ENCODE measurements at regions not wholly inside any gene's neighbourhood (a gene's known extent, or its start where the extent isn't known, plus 50 kb on each side); places are given as distances from the start of the nearest gene placed in this dataset.
"Not testable (repeated sequence)": the region's sequence is repeated elsewhere in the genome, so short reads cannot be mapped to it uniquely, and the experiment has no call there.

DNA sequence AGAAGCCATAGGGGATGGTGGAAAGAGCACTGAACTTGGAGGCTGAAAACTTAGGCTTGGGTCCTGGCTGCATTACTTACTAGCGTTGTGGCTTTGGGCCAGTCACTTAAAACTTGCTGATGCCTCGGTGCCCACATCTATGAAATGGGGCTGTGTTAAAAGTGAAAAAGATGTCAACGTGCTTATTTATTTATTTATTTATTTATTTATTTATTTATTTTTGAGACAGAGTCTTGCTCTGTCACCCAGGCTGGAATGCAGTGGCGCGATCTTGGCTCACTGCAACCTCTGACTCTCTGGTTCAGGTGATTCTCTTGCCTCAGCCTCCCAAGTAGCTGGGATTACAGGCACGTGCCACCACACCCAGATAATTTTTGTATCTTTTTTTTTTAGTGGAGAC is 94.3 kb downstream of the MRM1 start:
- DNase-seq (ENCODE audit: low read depth in 2 of 2) = not testable (repeated sequence)

DNA sequence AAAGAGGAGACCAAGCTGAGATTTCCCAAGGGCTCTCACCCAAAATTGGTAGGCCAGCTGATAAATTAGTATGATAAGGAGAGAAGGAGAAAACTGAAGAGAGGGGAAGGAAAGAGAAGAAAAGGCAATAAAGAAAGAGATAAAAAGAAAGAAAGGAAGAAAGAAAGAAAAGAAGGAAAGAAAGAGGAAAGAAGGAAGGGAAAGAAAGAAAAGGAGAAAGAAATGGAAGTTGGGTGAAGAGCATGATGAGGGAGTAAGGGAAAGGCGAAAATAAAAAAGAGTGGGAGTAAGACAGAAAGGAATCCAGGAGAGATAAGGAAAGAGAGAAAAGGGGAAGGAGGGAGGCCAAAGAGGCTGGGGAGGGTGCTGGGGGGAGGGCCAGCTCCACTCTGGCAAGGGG is 95.4 kb downstream of the MRM1 start:
- DNase-seq (ENCODE audit: low read depth in 2 of 2) = no peak

DNA sequence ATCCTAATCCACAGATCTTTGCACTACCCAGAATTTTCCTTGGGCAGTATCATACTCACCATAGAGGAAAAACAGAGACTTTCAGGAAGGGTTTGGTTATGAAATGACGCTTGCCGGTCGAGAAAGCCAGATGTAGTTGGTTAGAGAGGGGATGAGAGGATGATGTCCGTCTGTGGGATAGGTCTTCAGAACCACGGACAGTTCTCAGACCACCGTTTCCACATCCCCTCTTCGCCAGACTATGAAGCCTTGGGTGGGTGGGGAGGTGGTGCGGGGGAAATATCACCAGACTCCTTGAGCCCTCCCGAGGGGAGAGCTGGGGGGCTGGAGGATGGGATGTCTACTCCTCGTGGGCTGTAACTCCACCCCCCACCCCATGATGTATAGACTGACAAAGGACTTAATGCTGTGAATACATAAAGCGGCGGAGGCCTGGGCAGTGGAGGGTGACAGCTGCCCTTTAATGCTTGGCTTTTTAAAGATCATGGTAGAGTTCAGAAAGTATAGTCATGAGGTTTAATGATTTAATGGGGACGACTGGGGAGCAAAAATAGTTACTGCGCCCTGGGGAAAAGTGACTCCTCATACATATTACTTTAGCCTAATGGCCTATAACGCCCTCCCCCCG is 96.6 kb downstream of the MRM1 start:
- DNase-seq (ENCODE audit: low read depth in 2 of 2) = no peak

DNA sequence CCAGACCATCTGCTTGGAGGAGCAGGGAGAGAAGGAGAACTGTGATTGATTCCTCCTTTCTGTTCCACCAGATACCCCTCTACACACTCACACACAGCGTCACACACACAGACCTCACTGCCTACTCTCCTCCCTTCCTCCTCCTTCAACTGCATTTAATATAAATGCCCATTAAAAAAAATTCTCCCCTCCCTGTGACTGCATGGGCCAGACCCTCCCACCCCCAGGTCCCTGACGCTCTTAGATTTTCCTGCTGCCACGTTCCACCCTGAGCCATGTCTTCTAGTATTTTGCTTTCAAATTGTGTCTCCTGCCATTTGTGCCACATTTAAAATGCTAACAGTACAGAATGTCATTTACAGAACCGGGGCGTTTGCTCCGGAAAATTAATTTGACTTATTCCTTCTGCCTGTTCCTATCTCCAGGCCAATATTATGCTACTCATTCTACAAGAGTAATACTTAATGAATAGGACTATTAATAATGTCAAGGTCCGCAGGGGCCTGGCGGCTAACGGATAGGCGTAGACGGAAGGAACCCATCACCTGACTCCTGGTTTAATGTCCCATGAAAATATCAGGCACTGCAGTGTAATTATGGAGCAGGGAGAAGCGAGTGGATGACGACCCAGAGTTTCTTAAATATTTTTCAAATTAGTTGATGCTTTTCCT is 100.2 kb downstream of the MRM1 start:
- no peak for DNase-seq (ENCODE audit: low read depth in 2 of 2)

DNA sequence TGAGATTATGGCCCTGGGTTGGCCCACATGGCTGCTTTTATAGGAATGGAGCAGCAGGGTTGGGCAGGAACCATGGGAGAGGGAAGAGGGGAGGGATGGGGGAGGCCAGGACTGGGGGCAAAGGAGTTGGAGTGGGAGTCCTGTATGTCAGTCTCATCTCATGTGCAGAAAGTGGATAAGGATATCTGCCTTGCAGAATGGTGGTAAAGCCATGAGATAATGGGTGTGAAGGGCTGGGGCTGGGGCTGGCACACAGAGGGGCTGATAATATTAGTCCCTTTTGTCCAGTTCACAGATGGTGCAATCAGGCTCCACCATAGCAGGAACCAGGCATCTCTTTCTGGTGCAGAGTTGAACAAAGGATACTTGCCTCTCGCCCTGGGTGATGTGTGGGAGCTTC is 101.3 kb downstream of the MRM1 start:
- no peak for DNase-seq (ENCODE audit: low read depth in 2 of 2)

DNA sequence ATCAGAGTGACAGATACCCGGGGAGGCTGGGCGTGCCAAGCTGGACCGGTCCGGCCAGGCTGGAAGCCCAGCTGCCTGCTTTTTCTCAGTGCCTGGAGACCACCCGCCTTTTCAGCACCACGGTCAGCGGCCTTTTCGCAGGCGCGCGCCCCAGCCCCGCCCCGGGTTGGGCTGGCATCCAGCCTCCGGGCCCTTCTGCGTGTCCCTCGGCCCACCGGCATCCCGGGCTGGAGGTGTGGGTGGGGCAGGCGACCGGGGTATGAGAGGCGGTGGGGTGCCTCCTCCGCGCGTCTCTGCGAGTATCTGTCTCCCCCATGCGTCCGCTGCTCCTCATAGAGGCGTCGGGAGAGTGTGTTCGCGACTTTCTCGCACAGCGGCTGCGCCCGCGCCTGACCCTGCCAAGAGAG is 102.5 kb downstream of the MRM1 start:
- peak; percentile 18 to 51 for DNase-seq (ENCODE audit: low read depth in 2 of 2)

DNA sequence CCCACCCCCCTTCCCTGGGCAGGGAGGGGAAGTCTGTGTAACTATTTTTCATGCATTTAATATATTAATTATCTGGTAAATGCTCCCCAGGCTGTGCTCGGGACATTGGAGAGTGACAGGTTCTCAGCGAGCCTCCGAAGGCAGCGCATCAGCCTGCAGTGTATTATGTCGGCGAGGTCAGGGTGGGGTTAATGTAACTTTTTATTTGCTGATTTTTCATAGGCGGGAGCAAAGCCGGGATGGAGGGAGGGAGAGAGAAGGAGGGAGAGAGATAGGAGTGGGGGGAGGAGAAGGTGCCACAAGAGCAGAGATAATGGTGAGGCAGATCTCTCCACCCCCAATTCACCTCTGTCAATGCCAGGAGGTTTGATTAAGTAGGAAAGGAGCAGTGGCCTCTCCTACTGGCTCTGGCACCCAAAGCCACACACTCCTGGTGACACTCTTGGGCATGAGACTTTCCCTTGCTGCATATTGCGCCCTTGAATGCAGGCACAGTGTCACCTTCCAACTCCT is 104.0 kb downstream of the MRM1 start:
- no peak for DNase-seq (ENCODE audit: low read depth in 2 of 2)

DNA sequence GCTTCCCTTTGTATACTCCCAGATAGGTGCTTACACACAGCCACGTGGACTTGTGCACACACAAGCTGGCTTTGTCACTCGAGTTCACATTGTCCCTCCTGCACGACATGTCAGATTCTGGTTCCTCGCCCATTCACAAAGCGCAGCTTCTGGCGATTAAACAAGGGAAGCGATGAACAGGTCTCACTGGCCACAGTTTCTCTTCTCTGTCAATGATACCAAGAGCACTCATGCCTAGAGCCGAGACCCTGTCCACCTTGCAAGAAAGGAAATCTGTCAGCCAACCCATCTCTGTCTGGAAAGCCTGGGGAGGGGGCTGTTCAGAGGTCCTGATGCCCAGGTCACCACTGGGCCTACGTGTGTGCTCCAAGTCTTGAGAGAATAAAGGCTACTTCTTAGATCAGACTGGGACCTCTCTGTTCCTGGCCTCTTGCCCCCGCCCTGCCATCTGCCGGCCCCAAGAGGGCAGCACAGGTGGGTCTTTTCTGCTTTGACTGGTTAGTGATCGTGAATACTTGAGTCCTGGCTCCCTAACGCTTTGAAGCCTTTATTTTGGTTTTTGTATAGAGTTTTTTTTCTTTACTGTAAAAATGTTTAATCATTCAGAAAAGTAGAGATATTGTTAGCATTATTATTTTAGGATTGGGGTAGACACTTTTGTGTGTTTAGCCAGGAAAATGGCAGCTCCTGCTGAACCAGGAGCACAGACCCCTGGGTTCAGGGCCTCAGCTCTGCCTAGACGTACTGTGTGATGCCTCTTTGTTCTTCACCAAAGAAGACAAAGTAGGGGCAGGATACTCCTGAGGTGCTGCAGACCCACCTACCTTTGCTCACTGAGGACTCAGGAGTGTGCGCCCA is 104.7 kb downstream of the MRM1 start:
- peak; percentile 30 to 41 for DNase-seq (ENCODE audit: low read depth in 2 of 2)

DNA sequence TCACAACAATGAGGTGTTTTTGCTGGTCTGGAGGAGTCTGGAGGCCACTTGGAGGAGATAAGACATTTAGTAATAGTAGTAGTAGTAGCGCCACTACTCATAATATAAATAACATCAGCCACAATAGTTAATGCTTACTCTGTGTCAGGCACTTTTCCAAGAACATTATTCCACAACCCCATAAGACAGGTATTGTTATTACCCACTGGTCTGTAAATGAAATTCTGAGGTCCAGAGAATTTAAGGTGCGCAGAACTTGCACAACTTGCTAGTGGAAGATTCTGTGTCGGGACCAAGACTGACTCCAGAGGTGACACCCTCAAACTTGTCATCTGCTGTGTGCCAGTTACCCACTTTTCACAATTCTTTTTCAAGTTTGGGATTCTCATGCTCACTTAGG is 106.5 kb downstream of the MRM1 start:
- DNase-seq (ENCODE audit: low read depth in 2 of 2) = no peak

DNA sequence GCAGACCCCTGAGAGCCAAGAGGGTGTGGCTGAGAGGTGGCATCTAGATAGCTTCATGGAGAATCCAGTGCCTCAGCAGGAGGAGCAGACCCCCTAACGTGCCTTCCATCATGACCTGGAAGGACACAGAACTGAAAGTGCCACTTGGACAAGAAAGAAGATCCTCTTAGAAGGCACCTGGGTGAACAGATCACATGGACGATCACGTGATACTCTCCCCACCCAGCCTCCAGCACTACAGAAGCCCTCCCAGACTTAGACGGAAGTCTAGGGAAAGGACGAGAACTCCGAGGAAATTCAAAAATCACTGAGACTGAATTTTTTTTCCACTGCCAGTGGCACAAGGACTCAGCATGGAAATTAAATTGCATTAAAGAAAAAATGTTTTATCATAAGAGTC is 113.4 kb downstream of the MRM1 start:
- no peak for DNase-seq (ENCODE audit: low read depth in 2 of 2)

DNA sequence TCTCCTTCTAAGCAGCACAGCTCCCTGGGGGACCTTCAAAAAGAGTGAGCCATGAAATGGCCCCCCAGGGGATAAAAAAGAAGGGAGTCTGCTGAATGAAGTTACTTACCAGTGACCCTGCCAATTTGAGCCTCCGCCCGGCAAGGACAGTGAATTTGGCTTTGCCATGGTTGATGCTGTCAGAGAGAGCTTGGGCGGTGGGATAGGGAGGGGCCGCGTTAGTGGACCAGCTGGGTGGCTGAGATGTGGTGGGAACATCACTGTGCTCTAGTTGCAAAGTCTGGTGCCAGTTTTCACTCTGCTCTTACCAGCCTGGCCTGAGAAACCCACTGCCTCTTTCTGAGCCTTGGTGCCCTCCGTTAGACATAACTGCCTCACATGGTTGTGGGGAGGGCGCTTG is 114.6 kb downstream of the MRM1 start:
- no peak for DNase-seq (ENCODE audit: low read depth in 2 of 2)

DNA sequence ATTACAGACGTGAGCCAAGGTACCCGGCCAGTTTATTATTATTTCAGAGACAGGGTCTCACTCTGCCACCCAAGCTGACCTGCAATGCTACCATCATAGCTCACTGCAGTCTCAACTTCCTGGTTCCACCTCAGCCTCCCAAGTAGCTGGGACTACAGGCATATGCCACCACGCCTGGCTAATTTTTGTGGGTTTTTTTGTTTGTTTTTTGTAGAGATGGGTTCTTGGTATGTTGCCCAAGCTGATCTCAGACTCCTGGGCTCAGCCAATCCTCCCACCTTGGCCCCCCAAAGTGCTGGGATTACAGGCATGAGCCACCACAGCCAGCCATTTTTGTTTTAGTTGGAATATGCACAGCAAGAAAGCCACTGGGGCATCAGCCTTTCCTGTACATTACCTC is 115.7 kb downstream of the MRM1 start:
- no peak for DNase-seq (ENCODE audit: low read depth in 2 of 2)

DNA sequence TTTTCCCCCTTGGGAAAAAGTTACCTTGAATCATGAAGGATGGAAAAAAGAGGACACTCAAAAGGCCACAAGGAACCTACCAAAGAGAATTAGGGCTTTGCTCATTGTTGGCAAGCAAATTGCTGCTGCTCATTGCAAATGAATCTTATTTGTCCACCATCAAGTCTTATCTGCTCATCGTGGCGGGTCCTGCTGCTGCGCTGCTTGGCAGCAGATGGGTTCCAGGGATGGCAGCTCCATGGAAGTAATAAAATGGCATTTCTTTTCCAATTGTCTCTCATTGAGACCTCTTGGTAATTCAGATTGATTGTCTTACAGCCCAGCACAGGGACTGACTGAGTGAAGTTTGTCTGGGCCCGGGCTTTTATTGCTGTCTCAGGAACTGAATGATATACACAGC is 118.7 kb downstream of the MRM1 start:
- DNase-seq (ENCODE audit: low read depth in 2 of 2) = no peak

DNA sequence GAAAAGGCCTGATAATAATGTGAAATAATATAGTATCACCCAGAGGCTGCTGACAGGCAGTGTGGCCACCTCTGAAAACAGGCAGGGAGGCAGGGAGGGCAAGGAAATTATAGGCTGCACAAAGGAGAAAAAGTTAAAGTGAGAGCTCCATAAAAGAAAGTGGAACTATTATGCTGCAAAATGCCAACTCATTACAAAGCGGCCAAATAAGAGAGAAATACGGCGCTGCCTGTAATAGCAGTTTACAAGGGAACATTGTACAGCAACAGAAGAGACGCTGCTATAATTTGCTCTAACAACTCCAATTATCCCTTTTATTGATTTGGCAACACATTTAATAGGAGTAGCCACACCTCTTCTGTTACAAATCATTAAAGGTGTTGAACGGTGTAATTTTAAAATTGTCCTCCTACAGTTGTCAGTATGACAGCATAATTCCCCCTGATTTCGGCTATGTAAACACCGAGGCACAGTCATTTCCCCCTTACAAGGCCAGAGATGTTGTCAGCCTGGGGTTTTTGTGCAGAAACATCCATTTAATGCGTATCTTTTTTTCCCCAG is 120.3 kb downstream of the MRM1 start:
- DNase-seq (ENCODE audit: low read depth in 2 of 2) = no peak

DNA sequence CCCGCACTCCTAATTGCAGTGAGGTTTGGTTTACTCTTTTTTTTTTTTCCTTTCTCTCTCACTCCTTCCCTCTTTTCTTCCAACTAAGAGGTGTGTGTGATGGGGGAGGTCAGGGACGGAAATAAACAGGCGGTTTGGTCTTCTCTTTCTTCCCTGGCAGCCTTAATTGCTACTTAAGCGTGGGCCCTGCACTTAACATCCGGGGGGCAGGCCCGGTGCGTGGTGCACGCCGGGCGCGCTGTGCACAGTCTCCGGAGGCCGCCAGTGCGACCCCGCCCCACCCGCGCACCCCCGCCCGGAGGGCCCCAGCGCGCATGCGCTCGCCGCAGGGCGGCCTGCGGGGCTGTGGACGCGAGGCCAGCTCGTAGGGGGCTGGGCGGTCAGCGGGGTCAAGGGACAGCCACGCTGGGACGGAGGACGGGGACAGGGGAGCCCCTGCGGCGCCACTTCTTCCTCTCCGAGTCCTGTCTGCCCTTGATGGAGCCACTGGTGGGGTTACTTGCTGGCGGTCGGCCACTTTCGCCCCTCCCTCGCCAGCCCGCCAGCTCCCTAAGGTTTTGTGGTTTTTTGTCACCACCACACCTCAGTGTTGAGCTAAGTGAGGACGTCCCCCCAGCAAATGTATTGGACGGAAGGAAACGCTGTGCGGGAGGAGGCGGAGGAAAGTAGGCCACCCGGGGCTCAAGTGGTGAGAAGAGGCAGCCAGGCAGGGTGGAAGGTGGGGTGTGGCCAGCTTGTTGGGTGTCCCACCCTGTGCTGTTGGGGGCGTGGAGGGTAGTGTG is 120.9 kb downstream of the MRM1 start:
- peak; percentile 61 to 72 for DNase-seq (ENCODE audit: low read depth in 2 of 2)

DNA sequence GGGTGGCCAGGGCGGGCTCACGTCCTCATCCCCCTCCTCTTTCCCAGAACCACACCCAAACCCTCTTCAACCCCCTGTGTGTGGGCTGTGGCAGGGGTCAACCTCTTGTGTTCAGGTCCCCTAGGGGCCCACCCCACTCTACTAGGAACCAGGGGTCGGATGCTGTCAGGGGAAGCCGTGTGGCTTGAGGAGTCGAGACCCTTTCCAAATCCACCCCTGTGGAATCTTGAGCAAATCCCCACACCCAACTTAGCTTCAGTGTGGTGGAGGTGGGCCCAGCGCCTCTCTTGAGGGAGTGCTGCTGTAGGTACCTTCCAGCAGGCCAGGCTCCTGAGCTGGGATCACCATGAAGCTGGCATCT is 121.5 kb downstream of the MRM1 start:
- DNase-seq (ENCODE audit: low read depth in 2 of 2) = no peak

DNA sequence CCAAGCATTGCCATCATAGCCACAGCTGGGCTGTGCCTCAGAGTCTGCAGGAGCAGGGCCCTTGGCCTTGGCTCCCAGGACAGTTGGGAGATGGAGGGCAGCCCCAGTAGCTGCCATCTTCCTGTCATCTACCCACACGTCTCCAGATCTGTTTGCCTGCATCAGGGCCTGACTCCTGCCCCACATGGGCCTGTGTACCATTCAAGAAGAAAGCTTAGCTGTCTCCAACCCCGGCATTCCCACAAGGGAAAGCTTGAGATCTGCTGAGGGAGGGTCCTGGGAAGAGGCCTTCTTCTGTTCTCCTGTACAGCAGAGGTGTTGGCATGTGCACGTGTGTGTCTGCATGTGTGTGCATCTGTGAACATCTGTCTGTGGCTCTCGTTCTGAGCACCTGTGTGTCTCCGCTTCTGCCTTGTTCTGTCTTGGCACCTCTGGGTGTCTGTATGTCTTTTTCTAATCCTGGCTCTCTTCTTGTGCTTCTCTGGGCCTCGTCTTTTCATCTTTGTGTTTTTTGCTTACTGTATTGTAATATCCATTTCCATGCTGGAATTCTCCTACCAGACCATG is 122.2 kb downstream of the MRM1 start:
- DNase-seq (ENCODE audit: low read depth in 2 of 2) = no peak

DNA sequence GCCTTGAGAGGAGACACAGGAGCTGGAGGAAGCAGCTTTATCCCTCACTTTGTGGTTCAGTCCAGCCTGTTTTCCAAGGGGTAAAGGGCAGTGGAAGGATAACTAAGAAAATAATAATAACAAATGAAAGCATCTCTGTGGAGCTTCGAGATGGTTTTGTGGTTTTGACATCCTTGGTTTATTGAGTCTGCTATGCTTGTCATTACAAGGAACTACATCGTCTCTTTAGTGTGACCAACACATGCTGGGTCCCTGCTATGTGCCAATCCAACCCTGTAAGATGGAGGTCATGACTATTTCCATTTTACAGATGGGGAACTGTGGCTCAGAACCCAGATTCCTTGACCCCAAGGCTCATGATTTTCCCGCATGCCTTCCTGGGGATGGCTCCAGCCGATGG is 124.8 kb downstream of the MRM1 start:
- no peak for DNase-seq (ENCODE audit: low read depth in 2 of 2)

DNA sequence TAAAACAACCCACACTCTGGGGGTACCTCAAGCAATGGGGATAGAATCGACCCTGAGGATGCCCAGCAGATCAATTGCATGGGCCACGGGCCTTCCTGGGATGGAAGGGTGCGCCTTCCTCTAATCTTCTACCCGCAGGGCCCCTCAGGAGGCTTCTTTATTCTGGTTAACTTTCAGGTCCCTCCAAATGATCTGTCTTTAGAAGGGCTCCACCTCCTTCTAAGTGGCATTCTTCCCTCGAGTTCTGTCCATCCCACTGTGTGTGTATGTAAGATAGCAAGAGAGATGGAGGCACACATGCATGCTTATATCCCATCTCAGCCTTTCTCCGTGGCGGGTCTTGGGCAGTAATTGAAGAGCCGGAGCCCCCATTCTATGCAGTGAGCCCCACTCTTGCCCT is 125.7 kb downstream of the MRM1 start:
- DNase-seq (ENCODE audit: low read depth in 2 of 2) = no peak

DNA sequence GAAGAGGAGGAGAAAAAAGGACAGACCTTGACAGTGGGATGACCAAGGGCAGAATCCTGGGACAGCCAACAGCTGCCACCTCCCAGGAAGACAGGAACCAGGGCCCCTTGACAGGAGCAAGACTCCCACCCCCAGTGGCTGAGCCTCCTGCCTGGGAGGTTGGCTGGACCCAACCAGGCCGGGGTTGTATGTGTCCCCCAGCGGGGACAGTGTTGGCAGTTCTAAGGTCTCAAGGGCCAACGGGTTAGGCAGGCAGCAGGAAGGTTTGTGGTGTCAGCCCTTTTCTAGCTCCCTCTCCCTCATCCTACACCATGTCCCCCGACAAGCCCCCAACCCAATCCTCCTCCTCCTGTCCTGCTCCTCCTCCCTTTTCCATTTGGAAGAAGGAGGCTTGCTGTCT is 126.2 kb downstream of the MRM1 start:
- no peak for DNase-seq (ENCODE audit: low read depth in 2 of 2)
